IPS-NIHi7 (cell line): ENCODE measurements at regions not wholly inside any gene's neighbourhood (a gene's known extent, or its start where the extent isn't known, plus 50 kb on each side); places are given as distances from the start of the nearest gene placed in this dataset.
"Not testable (repeated sequence)": the region's sequence is repeated elsewhere in the genome, so short reads cannot be mapped to it uniquely, and the experiment has no call there.

Experiments used
- DNase-seq: peaks from one replicate; pipeline ENCODE4 v3.0.0; 2012; ENCODE audit warnings: mixed read lengths; ENCODE audit errors: extremely low spot score

DNA sequence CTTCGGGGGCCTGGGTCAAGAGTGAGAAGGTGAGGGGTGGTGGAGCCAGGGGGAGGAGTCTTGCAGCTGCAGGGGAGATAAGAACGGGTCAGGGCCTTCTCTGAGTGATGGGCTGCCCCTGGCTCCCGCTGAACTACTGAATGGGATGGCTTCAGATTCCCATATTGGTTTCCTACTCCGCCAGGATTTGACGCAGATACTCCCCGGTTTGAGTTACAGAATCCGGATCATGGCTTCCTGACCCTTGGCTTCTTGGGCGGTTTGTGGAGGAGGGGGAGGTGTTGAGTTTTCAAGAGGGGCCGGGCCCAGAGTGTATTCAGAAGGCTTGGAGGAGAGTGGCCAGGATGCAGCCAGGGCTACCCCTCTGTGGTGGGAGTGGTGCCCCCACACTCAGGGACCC, 119.9 kb upstream of the ATP2B2 start:
- no peak for DNase-seq

DNA sequence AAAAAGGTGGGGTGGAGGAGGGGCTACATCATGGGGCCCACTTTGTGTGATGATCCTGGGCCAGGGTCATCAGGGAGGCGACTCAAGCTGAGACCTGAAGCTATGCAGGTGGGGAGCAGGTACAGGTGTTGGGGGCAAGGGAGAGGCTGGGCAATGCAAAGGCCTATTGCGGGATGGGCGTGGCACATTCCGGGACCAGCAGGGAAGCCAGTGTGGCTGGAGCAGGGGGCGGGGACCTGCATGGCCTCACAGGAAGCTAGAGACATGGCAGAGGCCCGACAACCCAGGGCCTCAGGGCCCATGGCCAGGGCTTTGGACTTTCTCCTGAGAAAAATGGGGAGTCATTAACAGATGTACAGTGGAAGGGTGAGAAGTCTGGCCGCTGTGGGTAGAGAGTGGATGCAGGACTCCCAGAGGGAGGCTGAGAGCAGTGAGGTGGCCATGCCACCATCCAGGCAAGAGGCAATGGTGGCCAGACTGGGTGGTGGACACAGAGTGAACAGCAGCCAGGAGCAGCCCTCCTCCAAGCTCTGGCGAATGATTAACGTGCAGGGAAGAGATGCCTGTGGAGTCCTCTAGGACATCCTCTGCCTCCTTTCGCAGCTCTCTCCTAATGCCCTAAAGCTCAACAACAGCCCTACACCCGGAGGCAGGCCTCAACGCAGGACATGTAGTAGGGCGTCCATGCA, 122.6 kb upstream of the ATP2B2 start:
- peak; percentile 71 for DNase-seq

DNA sequence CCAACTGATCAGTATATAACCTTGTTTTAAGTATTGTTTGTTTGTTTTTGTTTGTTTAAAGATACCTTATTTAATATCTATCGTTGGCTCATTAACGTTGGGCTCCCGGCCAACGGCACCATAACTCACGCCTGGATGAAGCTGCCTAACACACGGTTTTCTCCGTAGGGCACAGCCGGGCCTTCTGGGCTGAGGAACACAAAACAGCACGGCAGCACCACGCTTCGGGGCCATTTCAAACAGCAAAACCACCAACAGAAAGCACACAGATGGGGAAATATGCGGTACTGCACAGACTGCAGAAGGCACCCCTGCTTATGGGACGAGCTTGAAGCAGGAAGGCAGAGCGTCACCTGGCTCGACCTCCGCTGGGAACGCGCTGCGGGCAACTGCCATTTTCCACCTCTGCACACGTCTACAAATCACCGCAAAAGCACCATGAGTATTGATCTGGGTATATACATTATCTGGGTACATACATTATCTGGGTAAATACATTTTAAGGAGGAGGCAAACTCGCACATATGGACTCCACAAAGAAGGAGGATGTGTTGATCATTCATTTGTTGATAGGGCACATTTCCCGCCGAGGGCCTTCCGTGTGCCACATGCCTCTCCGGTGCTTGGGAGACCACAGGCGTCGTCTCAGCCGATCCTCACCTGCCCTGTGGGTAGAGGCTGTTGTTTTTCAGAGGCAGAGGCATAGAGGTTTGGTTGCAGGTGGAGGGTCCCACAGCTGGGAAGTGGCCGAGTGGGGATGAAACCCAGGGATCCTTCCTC, 123.7 kb upstream of the ATP2B2 start:
- no peak for DNase-seq

DNA sequence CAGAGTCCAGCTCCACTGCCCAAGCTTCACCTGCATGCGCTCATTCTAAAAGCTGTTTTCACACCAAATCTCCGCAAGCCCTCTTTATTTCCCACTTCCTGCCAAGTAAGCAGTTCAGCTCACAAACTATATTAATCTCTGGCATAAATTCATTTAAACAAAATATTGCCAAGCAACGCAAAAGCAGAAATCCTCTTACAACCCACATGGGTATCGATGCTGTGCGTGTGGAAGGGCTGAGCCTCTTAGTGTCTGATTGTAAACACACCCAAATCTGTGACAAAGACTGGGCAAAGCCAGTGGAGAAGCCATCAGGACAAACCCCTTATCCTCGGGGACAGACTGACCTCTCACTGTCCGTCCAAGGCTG, 124.3 kb upstream of the ATP2B2 start:
- DNase-seq, result no peak

DNA sequence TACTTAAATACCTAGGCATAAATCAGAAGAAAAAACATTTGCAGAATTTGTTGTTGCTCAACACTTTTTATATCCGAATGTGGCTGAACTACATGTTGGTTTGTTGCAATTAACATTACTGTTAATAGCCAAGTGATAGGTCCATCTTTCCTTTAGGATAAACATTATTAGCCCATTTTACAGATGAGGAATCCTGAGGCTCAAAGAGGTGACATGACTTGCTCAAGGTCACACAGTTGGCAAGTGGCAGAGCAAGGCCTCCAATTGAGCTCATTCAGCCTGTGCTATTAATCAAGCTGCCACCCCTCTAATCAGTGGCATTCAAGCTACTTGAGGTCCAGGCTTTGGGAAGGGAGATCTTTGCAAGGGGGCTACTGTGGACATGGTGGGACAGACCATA, 125.8 kb upstream of the ATP2B2 start:
- DNase-seq, result no peak

DNA sequence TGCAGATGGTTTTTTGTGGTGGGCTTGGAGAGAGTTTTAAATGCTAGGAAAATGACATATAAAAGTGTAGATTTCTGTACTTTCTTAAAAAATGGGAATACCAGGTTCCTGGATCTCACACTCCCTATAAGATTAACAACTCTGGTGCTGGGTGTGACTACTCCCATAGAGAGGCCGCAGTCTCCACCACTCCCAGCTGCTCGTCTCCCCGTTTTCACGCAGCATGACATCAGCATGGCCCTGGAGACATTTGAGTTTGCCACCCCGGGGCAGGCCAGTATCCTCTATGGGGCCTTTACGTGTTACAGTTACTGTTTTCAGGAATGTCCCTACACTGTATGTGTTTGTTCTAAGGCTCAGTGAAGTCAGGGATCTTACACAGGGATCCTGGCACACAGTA, 126.7 kb upstream of the ATP2B2 start:
- DNase-seq, result no peak

DNA sequence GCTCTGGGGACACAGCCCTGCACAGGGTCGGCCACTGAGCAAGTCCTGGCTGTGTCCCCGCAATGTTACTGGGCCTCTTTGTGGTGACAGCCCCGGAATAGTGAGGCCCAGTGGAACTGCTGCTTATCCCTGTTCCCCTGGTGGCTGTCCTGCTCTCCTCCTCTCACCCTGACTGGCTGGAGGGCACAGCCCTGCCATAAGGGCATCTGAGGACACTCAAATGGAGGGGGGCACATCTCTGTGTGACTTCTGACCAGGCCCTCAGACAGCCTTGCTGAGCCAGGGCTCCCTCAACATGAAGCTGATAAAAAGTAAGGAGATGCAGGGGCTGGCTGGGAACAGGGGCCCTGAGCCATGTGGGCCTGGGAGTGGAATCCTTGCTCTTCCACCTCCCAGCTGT, 127.4 kb upstream of the ATP2B2 start:
- DNase-seq, result no peak

DNA sequence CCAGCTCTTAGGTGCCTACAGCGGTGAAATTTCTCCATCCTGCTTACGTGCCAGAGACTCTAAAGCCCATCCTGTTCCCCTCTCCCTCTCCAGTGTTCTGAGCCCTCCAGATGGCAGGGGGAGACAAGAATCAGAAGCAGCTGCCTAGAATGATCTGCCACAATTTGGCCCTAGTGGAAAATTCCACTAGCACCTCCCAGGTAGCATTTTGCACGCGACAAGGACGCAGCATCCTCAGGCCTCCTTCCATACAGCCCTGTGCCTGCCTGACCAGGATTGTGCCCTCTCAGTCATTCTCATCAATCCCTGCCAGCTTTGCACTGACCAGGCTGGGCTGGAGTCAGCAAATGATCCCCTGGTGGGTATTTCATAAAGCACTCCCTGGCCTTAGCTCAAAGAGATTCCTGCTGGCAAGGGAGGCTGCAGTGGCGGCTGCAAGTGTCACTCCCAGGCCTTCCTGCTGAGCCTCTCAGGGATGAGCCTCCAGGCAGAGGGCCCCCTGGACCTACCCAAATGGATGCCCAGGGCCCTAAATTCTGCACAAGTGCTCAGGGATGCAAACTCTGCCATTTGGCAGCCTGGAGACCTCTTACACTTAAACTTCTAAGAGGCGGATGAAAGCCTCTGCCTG, 130.2 kb upstream of the ATP2B2 start:
- no peak for DNase-seq

DNA sequence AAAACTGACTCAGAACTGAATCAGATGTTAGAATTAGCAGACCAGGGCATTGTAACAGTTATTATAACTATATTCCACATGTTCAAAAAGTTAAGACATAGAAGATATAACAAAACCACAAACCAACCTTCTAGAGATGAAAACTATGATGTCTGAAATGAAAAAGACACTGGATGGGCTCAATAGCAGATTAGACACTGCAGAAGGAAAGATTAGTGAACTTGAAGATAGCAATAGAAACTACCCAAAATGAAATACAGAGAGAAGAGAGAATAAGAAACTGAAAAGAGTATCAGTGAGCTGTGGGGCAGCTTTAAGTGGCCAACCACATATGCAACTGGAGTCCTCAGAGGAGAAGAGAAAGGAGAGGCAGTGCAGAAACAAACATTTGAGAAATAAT, 132.0 kb upstream of the ATP2B2 start:
- DNase-seq, result no peak

DNA sequence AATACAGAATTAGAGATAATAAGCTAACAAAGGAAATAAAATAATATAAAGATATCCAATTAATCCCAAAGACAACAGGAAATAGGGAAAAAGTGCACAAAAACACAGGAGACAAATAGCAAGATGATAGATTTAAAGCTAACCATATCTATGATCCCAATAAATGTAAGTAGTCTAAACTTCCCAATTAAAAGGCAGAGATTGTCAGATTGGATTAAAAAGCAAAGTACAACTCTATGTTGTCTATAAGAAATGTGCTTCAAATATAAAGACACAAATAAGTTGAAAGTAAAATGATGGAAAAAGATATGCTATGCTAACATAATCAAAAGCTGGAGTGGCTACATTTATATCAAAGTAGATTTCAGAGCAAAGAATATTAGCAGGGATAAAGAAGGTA, 133.1 kb upstream of the ATP2B2 start:
- DNase-seq, result no peak

DNA sequence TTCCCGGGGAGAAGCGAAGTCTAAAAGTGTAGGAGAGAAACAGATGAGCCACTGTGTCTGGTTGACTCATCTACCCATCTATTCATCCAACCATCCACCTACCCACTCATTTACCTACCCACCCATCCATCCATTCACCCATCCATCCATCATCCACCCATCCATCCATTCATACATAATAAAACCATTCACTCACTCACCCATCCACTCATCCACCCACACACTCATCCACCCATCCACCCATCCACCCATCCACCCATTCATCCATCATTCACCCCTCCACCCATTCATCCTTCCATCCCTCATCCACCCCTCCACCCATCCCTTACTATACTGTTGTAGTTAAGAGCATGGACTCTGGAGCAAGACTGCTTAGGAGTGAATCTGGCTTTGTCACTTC, 136.4 kb upstream of the ATP2B2 start:
- no peak for DNase-seq

DNA sequence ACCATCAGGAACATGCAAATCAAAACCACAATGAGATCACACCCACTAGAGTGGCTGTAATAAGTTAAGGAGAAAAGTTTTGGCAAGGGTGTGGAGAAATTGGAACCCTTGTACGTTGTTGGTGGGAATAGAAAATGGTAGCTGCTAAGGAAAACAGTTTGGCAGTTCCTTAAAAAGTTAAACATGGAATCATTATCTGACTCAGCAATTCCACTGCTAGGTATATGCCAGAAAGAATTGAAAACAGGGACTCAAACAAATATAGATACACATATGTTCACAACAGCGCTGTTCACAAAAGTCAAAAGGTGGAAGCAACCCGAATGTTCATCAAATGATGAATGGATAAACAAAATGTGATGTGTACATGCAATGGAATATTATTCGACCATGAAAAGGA, 138.8 kb upstream of the ATP2B2 start:
- DNase-seq, result no peak

DNA sequence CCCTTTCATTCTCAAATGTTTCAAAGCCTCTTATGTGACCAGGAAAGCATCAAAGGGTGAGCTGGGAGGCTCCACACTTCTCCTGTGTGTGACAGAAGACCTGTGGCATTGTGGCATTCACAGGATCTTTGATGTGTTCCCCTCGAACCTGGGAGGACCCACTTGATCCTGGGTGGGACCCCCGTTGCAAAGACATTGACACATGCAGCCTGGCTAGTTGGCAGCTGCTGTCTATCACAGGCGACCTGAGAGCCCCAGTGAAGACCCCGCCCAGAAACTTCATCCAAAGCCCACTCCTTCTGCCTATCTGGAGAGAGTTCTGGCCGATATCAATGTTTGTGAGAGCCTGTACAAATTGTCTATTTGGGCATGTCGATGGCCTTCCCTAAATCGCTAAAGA, 140.4 kb upstream of the ATP2B2 start:
- no peak for DNase-seq

DNA sequence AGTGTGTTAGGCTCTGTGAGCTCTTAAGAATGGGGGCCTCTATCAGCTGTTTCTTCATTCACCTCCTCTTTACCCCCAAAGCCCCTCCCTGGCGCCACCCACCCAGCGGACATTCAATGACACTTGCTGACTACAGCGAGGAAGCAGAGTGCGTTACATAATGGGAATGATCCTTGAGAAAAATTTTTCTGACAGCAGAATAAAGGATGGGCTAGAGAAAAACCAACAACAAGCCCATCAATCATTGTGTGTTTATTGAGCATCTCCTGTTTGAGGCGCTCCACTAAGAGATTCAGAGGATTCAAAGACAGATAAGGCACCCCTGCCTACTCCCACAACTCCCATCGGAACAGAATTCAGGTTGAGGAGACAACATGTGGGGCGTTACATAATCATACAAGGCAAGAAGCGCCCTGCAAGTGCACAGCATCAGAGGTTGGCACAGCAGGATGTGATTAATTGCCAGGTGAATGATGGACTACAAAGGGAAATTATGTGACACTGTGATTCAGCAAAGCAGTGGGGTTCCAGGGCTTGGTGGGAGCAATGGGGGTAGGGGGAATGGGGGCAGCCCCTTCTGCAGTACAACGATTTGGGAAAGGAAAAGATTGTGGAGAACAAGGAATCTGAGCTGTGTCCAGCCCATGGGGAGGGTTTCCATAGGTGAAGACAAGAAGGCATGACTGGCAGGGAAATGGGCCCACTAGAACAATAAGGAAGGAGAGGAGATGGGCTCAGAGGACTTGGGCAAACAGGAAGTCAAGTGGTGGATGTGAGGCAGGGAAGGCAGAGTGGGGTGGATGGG, 141.3 kb upstream of the ATP2B2 start:
- DNase-seq, result no peak

DNA sequence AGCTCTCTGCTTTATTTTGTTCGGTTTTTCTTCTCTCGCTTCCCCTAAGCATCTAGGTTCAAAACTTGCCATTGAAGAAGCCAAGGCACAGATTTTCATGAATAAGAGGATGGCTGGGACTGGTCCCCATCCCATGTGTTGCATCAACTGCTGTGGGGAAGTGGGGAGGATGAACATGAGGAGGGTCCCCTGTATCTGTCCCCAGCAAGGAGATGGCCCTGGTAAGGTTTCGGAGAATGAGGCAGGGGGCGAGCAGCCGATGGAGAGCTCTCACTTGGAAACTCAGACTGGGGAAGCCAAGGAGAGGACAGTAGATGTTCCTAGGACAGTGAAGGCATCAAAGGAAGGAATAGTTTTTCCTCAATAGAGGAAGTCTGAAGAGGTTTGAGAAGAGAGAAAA, 142.0 kb upstream of the ATP2B2 start:
- DNase-seq, result no peak

DNA sequence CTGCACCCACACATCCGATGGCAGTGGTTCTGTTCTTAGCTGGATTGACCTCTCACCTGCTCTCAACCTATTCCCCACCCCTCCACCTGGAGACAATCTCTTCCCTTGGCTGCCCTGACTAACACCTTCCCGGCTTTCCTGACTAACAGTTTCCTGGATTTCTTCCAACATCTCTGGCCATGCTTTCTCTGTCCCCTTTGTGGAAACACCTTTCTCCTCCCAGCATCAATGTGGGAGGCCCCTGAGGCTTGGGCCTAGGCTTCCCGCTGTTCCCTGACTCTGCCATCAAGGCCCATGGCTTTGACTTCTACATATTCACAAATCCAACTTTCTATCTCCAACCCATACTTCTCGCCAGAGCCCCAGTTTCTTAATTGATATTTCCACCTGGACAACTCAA, 142.8 kb upstream of the ATP2B2 start:
- DNase-seq, result no peak

DNA sequence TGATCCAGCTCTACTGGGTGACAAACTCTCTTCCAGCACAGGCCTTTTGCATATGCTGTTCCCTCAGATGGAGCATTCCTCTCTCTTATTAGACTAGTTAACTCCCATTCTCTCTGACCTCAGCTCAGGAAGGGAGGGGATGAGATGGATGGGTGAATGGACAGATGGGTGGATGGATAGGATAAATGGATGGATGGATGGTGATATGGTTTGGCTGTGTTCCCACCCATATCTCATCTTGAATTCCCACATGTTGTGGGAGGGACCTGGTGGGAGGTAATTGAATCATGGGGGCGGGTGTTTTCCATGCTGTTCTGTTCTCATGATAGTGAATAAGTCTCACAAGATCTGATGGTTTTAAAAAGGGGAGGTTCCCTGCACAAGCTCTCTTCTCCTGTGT, 144.1 kb upstream of the ATP2B2 start:
- not testable (repeated sequence) for DNase-seq

DNA sequence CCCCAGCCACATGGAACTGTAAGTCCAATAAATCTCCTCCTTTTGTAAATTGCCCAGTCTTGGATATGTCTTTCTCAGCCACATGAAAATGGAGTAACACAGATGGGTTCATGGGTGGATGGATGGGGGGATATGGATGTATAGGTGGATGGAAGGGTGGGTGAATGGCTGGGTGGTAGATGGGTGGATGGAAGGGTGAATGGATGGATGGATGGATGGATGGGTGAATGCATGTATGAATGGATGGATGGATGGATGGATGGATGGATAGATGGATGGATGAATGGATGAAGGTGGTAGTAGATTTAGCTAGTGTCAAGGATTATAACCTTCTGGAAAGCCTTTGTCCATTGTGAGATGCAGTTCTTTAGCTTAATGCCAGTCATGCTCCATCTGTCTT, 146.1 kb upstream of the ATP2B2 start:
- DNase-seq, result no peak

DNA sequence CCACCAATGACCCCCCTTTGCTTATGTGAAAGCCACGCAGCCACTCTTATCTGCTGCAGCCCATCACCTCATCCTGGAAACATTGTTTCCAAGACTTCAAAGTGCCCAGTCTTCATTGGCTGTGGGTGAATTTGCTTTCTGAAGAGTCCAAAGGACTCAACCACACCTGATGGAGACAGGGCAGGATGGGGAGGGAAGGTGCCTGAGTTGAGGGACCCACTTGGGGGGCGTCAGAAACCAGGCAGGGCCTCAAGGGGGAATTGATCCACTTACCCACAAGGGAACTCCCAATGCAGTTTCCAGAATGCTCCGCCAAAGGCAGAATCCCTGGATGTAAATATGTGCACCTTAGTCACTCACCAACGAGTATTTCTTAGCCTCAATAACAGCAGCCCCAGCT, 147.9 kb upstream of the ATP2B2 start:
- DNase-seq, result no peak

DNA sequence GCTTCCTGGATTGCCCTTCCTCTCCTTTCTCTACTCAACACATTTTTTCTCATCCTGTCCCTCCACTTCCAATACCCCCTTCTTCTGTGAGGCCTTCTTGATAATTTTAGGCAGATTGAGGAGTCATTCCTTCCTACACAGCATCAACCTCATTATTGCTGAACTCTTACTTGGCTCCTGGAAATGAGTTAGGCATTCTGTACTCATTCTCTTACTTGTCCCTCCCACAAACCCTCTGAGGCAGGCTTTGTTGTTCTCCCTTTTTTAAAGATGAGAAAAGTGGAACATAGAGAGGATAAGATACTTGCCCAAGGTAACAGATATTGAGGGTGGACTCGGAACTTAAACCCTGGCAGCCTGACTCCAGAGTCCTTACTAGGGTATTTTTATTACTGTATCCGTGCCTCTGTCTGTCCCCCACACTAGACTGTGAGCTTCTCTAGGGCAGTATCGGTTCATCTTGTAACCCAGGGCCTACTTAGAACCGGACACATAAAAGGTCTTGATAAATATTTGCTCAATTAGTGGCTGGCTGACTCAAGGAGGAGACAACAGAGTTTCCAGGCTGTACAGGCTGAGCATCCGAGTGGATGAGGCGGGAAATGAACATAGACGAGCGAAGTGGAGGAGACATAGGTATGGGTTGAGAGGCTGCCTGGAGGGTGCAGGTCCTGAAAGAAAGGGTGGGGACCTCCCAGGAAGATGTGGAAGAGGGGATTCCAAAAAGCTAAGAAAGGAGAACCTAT, 148.7 kb upstream of the ATP2B2 start:
- no peak for DNase-seq

DNA sequence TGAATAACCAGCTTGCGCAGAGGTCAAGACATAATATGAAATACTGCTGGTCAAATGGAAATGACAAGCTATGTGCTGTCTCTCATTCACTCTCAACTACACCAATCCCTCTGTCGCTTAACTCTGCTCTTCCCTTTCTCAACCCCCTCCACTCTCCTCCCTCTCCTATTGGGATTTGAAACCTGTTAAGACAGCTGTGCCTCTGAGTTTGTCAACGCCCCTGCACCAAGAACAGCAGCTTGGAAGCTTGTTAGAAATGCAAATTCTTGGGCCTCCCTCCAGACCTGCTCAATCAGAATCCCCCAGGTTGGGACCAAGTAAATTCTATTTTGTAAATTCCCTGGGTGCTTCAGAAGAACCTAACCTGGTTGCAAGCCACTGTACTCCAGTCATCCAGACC, 149.7 kb upstream of the ATP2B2 start:
- no peak for DNase-seq

DNA sequence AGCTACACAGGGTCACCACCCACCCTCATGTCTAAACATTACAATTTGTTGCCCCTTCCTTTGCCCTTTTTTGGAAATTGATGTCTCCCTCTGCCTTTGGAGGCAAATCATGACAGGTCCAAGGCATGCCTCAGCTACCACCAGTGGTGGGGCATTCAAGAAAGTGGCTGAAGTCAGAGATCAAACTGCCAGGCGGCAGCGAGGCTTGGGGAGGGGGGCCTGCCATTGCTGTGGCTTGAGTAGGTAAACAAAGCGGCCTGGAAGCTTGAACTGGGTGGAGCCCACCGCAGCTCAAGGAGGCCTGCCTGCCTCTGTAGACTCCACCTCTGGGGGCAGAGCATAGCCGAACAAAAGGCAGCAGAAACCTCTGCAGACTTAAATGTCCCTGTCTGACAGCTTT, 152.0 kb upstream of the ATP2B2 start:
- DNase-seq, result not testable (repeated sequence)
